T47D (cell line): ENCODE measurements at regions not wholly inside any gene's neighbourhood (a gene's known extent, or its start where the extent isn't known, plus 50 kb on each side); places are given as distances from the start of the nearest gene placed in this dataset.

Source experiments
- DNase-seq, 2 experiments: peaks; one replicate each; pipeline versions ENCODE4 v3.0.0 to v3.0.0-alpha.2; 2011 to 2012; ENCODE audit warnings: low read depth in 1 of 2, low spot score in 1 of 2
- JUND ChIP-seq: IDR thresholded peaks from 2 replicates; pipeline ENCODE4 v1.6.1; 2012; ENCODE audit warnings: low read depth
- in situ Hi-C: cut with HindIII; loops from 2 replicates; pipeline ENCODE4 v1.10.0; 2016; ENCODE audit warnings: low sequenced_read_pairs, low pct_unique_long_range_greater_than_20kb

- no peak for DNase-seq
- no peak for TF ChIP-seq JUND
- in situ Hi-C loops: no loop called here
Measured at GRCh38 chr10:42999385-43000020, 77.4 kb upstream of the RET start.

DNA sequence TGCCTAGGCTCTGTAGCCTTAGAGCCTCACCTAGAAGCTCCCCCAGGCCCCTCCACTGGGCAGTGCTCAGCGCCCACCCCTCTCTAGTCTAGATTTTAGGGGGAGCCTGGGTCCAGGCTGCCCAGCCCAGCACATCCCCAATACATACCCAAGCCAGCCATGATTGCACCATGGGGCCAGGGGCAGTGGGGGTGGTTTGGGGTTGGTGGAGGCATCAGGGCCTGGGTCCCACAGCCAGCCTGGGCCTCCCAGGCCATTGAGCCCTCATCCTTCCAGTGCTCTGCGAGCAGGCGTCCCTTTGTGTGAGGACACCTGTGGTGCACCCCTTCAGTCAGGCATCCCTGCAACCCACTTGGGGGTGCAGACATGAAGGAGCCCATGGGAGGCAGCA lies 76.9 kb upstream of the RET start:
- in situ Hi-C loops: no loop called here
- no peak for TF ChIP-seq JUND
- no peak for DNase-seq

DNA sequence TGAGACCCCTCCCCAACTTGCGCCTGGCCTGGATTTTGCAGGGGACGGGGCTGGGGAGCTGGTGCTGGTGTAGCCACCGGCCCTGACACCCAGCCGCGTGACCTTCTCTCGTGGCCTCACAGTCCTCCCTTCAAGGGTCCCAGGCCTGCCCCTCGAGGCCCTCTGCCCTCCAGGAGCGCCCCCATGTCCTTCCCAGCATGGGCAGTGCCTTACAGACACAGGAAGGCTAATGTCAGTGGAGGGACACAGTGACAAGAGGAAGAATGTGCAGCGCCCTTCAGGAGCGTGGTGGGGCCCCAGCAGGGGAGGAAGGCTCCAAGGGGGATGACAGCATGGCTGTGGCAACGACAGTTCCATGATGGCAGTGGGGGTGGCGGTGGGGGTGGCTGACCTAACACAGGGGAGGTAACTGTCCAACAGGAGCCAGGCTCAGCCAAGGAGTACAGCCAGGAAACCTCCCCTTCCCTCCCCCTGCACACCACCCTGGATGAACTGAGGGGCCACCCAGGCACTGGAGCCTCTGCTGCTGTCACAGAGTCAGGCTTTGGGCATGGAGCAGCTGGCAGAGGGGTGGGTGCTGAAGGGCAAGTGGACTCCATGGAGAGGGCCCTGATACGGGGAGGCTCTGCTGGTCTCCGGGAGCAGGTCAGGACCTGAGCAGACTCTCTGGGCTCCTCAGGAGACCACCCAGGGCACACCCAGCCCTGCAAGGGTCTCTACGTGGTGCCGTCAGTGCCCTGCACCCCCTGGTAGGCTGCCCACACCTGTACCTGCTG lies 76.0 kb upstream of the RET start:
- no peak for DNase-seq
- in situ Hi-C loops: no loop called here
- TF ChIP-seq JUND: no peak

DNA sequence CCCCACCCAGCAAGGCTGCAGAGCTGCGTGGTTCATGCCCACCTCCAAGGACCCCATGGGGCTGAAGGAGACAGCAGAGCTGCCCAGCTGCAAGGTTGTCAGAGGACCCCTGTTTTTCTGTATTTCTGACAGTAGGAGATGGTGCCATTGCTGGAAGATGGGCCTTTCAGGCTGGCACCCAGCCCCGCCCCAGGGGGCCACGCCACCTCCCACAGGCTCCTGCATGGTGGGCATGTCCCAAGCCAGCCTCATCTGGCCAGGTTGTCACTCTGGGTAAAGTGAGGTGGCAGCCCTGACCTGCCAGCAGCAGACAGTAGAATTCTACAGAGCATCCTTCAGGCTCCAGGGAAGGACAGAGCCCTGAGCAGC lies 75.5 kb upstream of the RET start:
- in situ Hi-C loops: no loop called here
- no peak for TF ChIP-seq JUND
- DNase-seq: no peak

DNA sequence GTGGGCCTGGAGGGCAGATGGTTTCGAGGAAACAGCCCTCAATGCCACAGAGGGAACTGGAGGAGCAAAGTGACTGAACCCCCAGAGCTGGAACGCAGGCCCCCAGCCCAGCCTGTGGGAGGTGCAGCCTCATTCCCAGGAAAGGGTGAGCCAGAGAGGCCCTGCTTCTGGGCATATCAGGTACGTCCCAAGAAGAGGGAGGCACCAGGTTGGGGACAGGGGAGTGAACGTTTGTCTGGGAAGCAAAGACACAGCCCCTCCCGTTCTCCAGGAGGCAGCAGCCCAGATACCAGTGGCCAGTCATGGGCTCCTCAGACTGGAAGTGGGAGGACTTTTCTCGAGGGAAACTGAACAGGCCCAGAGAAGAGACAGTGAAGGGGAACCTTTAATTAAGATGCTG lies 74.3 kb upstream of the RET start:
- no peak for TF ChIP-seq JUND
- in situ Hi-C loops: no loop called here
- no peak for DNase-seq

- in situ Hi-C loops: no loop called here
- TF ChIP-seq JUND: no peak
- DNase-seq: no peak
Measured at GRCh38 chr10:43006490-43006889, 70.4 kb upstream of the RET start.

- DNase-seq: no peak
- in situ Hi-C loops: no loop called here
- no peak for TF ChIP-seq JUND
Measured at GRCh38 chr10:43012578-43012977, 64.3 kb upstream of the RET start.

- no peak for TF ChIP-seq JUND
- no peak for DNase-seq
- in situ Hi-C loops: no loop called here
Measured at GRCh38 chr10:43013065-43013464, 63.8 kb upstream of the RET start.

DNA sequence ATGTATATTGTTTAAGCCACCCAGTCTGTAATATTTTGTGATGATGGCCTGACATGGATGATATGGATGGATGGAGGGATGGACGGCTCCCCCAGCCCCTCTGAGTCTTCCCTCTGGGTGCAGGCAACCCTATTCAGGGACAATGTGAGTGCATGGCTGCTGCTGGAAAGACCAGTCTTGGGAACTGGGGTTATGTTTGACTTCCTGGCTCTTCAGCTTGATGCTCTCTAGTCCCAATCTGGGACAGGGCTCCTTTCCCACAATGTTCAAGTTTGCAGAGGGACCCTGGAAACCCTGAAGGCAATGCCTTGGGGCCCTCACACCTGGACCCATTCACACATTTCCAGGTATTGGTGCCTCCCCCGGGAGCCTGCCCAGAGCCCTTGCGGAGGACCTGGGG lies 52.3 kb upstream of the RET start:
- DNase-seq: no peak
- in situ Hi-C loops: no loop called here
- no peak for TF ChIP-seq JUND

GRCh38 chr10:43024942-43025700 lies 51.7 kb upstream of the RET start:
- in situ Hi-C loops: no loop called here
- no peak for DNase-seq
- no peak for TF ChIP-seq JUND

DNA sequence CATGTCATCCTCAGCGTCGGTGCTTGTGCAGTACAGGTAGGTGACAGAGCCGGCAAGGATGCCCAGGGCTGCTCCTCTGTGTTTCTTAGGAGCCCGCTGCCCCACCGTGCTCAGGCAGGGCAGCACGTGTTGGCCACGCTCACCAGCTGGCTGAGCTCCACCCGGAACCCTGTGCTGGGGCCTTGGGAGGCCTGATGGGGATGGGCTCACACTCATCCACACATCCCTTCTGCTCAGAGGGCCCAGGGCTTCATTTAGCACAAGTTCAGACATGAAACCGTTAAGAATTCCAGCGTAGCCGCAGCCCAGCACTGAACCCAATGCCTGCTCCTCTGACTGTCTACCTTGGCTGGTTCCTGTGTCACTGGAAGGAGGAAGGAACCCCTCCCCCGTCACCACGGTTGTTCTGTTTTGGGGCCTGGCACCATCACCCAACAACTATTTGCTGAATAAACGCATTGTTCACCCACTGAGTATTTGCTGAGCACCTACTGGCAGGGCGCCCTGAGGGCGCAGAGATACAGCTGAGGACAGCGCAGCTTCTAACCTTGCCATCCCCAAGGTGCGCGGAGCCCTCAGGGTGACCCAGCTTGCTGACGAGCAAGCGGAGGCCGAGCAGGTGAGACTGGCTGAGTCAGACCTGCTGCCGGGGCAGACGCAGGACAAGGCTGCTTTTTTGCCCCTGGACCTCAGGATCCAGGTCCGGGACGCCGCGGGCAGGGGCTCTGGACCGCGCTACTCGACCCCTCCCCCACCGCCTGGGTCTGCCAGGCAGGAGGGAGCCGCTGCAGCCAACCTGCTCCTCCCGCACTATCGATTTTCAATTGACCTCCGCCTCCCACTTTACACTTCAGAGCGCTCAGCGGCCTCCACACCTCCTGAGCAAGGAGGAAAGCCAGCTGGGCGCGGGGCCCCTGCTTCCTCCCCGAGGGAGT lies 50.6 kb upstream of the RET start:
- TF ChIP-seq JUND: no peak
- in situ Hi-C loops: no loop called here
- DNase-seq: peak; percentile 55 to 86
